GM12892 (cell line): ENCODE measurements at regions not wholly inside any gene's neighbourhood (a gene's known extent, or its start where the extent isn't known, plus 50 kb on each side); places are given as distances from the start of the nearest gene placed in this dataset.

ENCODE experiments used
- POLR2A ChIP-seq: IDR thresholded peaks from 2 replicates; pipeline ENCODE4 v1.6.1; 2011; ENCODE audit warnings: low read depth, low read length, control low read depth
- POLR2AphosphoS5 ChIP-seq: IDR thresholded peaks from 2 replicates; pipeline ENCODE4 v1.6.1; 2011; ENCODE audit warnings: low read depth, low read length, control low read depth
- TAF1 ChIP-seq: IDR thresholded peaks from 2 replicates; pipeline ENCODE4 v1.6.1; 2011; ENCODE audit warnings: low read depth, mild to moderate bottlenecking, control low read depth, low read length, borderline replicate concordance

- TF ChIP-seq POLR2A (no peak), TAF1 (no peak), POLR2AphosphoS5 (no peak)
Measured at GRCh38 chr5:136446565-136446964, 81.2 kb upstream of the TRPC7 start.
